Endothelial cell of umbilical vein (primary cell): ENCODE measurements at regions not wholly inside any gene's neighbourhood (a gene's known extent, or its start where the extent isn't known, plus 50 kb on each side); places are given as distances from the start of the nearest gene placed in this dataset.

Experiments
- CTCF ChIP-seq, 2 donors: IDR thresholded peaks; 1 replicate in 1 of 2; 2 replicates in 1 of 2; pipeline ENCODE4 v1.5.1; 2011; ENCODE audit warnings: low read length in 2 of 2, mild to moderate bottlenecking in 2 of 2, moderate library complexity in 2 of 2, control low read depth in 1 of 2, inconsistent platforms in 1 of 2, low read depth in 1 of 2; ENCODE audit not compliant: insufficient read depth in 1 of 2; ENCODE audit errors: extremely low read depth in 1 of 2
- MAX ChIP-seq: IDR thresholded peaks from 2 replicates; pipeline ENCODE4 v1.6.1; 2011; ENCODE audit not compliant: insufficient read depth, insufficient read length
- POLR2A ChIP-seq: IDR thresholded peaks from 2 replicates; pipeline ENCODE4 v1.6.1; 2012; ENCODE audit warnings: low read depth, mild to moderate bottlenecking, control low read depth, low read length
- POLR2AphosphoS5 ChIP-seq: IDR thresholded peaks from 2 replicates; pipeline ENCODE4 v1.6.1; 2012; ENCODE audit warnings: low read depth, mild to moderate bottlenecking, control low read depth, low read length, moderate library complexity; ENCODE audit not compliant: insufficient read depth

GRCh38 chr1:208465786-208466590, 221.8 kb upstream of the PLXNA2 start:
- no peak for TF ChIP-seq CTCF (IDR thresholded peaks at IDR 0.05; ENCODE audit: extremely low read depth in 1 of 2, insufficient read depth in 1 of 2, low read depth in 1 of 2, low read length in 2 of 2)
- no peak for TF ChIP-seq POLR2AphosphoS5
- no peak for TF ChIP-seq POLR2A
- TF ChIP-seq MAX, result no peak
